IMR-90 (cell line): ENCODE measurements at regions not wholly inside any gene's neighbourhood (a gene's known extent, or its start where the extent isn't known, plus 50 kb on each side); places are given as distances from the start of the nearest gene placed in this dataset.

Experiments used
- ATAC-seq: fragments of 200-7000 bp; cut with Tn5 transposase; 2 replicates; pipeline ENCODE4 v1.9.1; 2020; ENCODE audit warnings: low read depth, mild to moderate bottlenecking, moderate library complexity
- BruUV-seq: library from RNA; stranded (reverse); fragments of 400-500 nt; replicated peaks from 2 replicates; lab custom pipeline; 2021; lab: Mats Ljungman, UMichigan
- CTCF ChIA-PET: fragments of 300-600 bp; formaldehyde crosslinking; extraction: SDS; loops from one replicate; lab custom pipeline; 2021; ENCODE audit warnings: antibody characterized with exemption; lab: Yijun Ruan, JAX
- POLR2A ChIA-PET: fragments of 300-600 bp; sonication (Branson Sonifier 250); formaldehyde crosslinking; loops from one replicate; lab custom pipeline; 2022; ENCODE audit warnings: antibody characterized with exemption; ENCODE audit not compliant: unreplicated experiment; lab: Charles Lee
- DNase-seq: peaks from one replicate; pipeline ENCODE4 v3.0.0; 2013
- H2AFZ ChIP-seq: replicated peaks from 2 replicates; pipeline ENCODE3; 2013; ENCODE audit warnings: low read length, mild to moderate bottlenecking; ENCODE audit not compliant: poor library complexity
- H2AK5ac ChIP-seq: 2 replicates; pipeline ENCODE4 v1.6.1; 2013; ENCODE audit warnings: low read depth, low read length, inconsistent platforms
- H2AK9ac ChIP-seq: replicated peaks from 2 replicates; pipeline ENCODE3; 2013; ENCODE audit warnings: mild to moderate bottlenecking, low read depth, low read length, moderate library complexity; ENCODE audit not compliant: poor library complexity
- H2BK120ac ChIP-seq: 2 replicates; pipeline ENCODE4 v1.6.1; 2013; ENCODE audit warnings: low read depth, low read length, inconsistent platforms
- H2BK15ac ChIP-seq: 3 replicates; pipeline ENCODE4 v1.6.1; 2013; ENCODE audit warnings: low read depth, low read length, inconsistent platforms
- H2BK20ac ChIP-seq: 2 replicates; pipeline ENCODE4 v1.6.1; 2013; ENCODE audit warnings: low read depth, mild to moderate bottlenecking, inconsistent platforms, low read length, moderate library complexity
- H2BK5ac ChIP-seq: 2 replicates; pipeline ENCODE4 v1.6.1; 2013; ENCODE audit warnings: mild to moderate bottlenecking, low read depth, low read length, inconsistent platforms; ENCODE audit not compliant: poor library complexity, severe bottlenecking
- H3K14ac ChIP-seq: replicated peaks from 2 replicates; pipeline ENCODE4 v1.6.1; 2013; ENCODE audit warnings: low read depth, low read length, inconsistent platforms
- H3K18ac ChIP-seq: 2 replicates; pipeline ENCODE4 v1.6.1; 2013; ENCODE audit warnings: low read depth, low read length, control low read depth
- H3K23ac ChIP-seq: 2 replicates; pipeline ENCODE4 v1.6.1; 2013; ENCODE audit warnings: low read depth, low read length, inconsistent platforms
- H3K27ac ChIP-seq: 2 replicates; pipeline ENCODE4 v1.5.1; 2013; ENCODE audit warnings: mild to moderate bottlenecking, control low read depth, low read length; ENCODE audit not compliant: insufficient read depth
- H3K27me3 ChIP-seq: 2 replicates; pipeline ENCODE4 v1.6.1; 2013; ENCODE audit warnings: low read length; ENCODE audit not compliant: control insufficient read depth, insufficient read depth
- H3K36me3 ChIP-seq: 2 replicates; pipeline ENCODE4 v1.6.1; 2013; ENCODE audit warnings: low read length, mixed read lengths; ENCODE audit not compliant: control insufficient read depth, insufficient read depth
- H3K4ac ChIP-seq: 2 replicates; pipeline ENCODE4 v1.6.1; 2013; ENCODE audit warnings: low read depth, low read length, inconsistent platforms
- H3K4me1 ChIP-seq: 2 replicates; pipeline ENCODE4 v1.6.1; 2013; ENCODE audit warnings: low read length, mixed read lengths; ENCODE audit not compliant: control insufficient read depth, insufficient read depth
- H3K4me2 ChIP-seq: 2 replicates; pipeline ENCODE4 v1.6.1; 2013; ENCODE audit warnings: low read depth, mild to moderate bottlenecking, control low read depth, low read length, moderate library complexity
- H3K4me3 ChIP-seq: 2 replicates; pipeline ENCODE4 v1.5.1; 2013; ENCODE audit warnings: low read depth, mild to moderate bottlenecking, control low read depth, low read length, moderate library complexity; ENCODE audit not compliant: insufficient read depth
- H3K56ac ChIP-seq: 2 replicates; pipeline ENCODE4 v1.6.1; 2013; ENCODE audit warnings: low read length, inconsistent platforms; ENCODE audit not compliant: insufficient read depth; ENCODE audit errors: extremely low read depth
- H3K79me1 ChIP-seq, 2 experiments: 2 replicates each; pipeline ENCODE4 v1.6.1; 2013; ENCODE audit warnings: low read length in 2 of 2, inconsistent platforms in 1 of 2, low read depth in 1 of 2
- H3K9ac ChIP-seq: 2 replicates; pipeline ENCODE4 v1.6.1; 2013; ENCODE audit warnings: low read depth, low read length, control low read depth
- H3K9me1 ChIP-seq: 2 replicates; pipeline ENCODE4 v1.6.1; 2013; ENCODE audit warnings: low read length, inconsistent platforms; ENCODE audit not compliant: insufficient read depth
- H3K9me3 ChIP-seq: 2 replicates; pipeline ENCODE4 v1.6.1; 2013; ENCODE audit warnings: low read length; ENCODE audit not compliant: control insufficient read depth, insufficient read depth
- H4K20me1 ChIP-seq: 2 replicates; pipeline ENCODE4 v1.6.1; 2013; ENCODE audit warnings: low read length, inconsistent platforms; ENCODE audit not compliant: insufficient read depth
- H4K5ac ChIP-seq: 2 replicates; pipeline ENCODE4 v1.6.1; 2013; ENCODE audit warnings: mild to moderate bottlenecking, low read depth, low read length, control low read depth
- H4K8ac ChIP-seq, 2 experiments: 2 replicates each; pipeline ENCODE4 v1.6.1; 2013; ENCODE audit warnings: low read depth in 2 of 2, low read length in 2 of 2, control low read depth in 1 of 2, inconsistent platforms in 1 of 2
- H4K91ac ChIP-seq: 2 replicates; pipeline ENCODE4 v1.6.1; 2013; ENCODE audit warnings: low read depth, low read length, inconsistent platforms; ENCODE audit not compliant: insufficient read depth
- BHLHE40 ChIP-seq: fragments of 150-350 bp; IDR thresholded peaks from 2 replicates; pipeline ENCODE4 v1.6.1; 2016; ENCODE audit warnings: mild to moderate bottlenecking, low read depth, low read length
- CTCF ChIP-seq: conservative IDR thresholded peaks from 2 replicates; pipeline ENCODE4 v1.5.1; 2012; ENCODE audit warnings: mild to moderate bottlenecking, low read depth, low read length, improper control_type of control experiment
- ELK1 ChIP-seq: fragments of 150-350 bp; IDR thresholded peaks from 2 replicates; pipeline ENCODE4 v1.6.1; 2016; ENCODE audit warnings: low read depth, mild to moderate bottlenecking, low read length, moderate library complexity, borderline replicate concordance
- FOS ChIP-seq: fragments of 150-350 bp; IDR thresholded peaks from 2 replicates; pipeline ENCODE4 v1.6.1; 2016; ENCODE audit warnings: low read depth, low read length
- MXI1 ChIP-seq: IDR thresholded peaks from 2 replicates; pipeline ENCODE4 v1.6.1; 2012; ENCODE audit warnings: low read depth, mild to moderate bottlenecking, low read length, moderate library complexity, borderline replicate concordance
- NFE2L2 ChIP-seq: fragments of 150-350 bp; IDR thresholded peaks from 2 replicates; pipeline ENCODE4 v1.6.1; 2016; ENCODE audit warnings: low read depth, mild to moderate bottlenecking, low read length
- RAD21 ChIP-seq: IDR thresholded peaks from 2 replicates; pipeline ENCODE4 v1.6.1; 2012; ENCODE audit warnings: low read length, improper control_type of control experiment
- RCOR1 ChIP-seq: IDR thresholded peaks from 2 replicates; pipeline ENCODE4 v1.6.1; 2012; ENCODE audit warnings: mild to moderate bottlenecking, low read length, improper control_type of control experiment; ENCODE audit not compliant: insufficient replicate concordance
- RFX5 ChIP-seq: IDR thresholded peaks from 2 replicates; pipeline ENCODE4 v1.8.0; 2012; ENCODE audit warnings: low read depth, mild to moderate bottlenecking, low read length, moderate library complexity
- USF2 ChIP-seq: fragments of 150-350 bp; IDR thresholded peaks from 2 replicates; pipeline ENCODE4 v1.6.1; 2017; ENCODE audit warnings: mild to moderate bottlenecking, antibody characterized with exemption, low read length, low read depth
- WGBS, 2 experiments: methylation state at CpG; one replicate each; pipeline versions ENCODE4 v1.1.5 to v1.1.7; 2013; ENCODE audit warnings: missing lambda C conversion rate in 2 of 2; ENCODE audit not compliant: insufficient read length in 1 of 2; ENCODE audit errors: extremely low coverage in 2 of 2; 5-methylcytosine and 5-hydroxymethylcytosine counted together
- dilution Hi-C: fragments of 300-500 bp; cut with HindIII; formaldehyde crosslinking; loops from one replicate; pipeline ENCODE4 v1.14.3; 2018; ENCODE audit warnings: low sequenced_read_pairs; ENCODE audit not compliant: unreplicated experiment
- in situ Hi-C: fragments of 300-500 bp; cut with MboI; formaldehyde crosslinking; loops from 3 replicates; pipeline ENCODE4 v1.14.3; 2019; ENCODE audit warnings: low sequenced_read_pairs, inconsistent platforms, mixed read lengths
- intact Hi-C: fragments of 100-400 bp; cut with micrococcal nuclease; formaldehyde crosslinking; loops from 2 replicates; pipeline ENCODE4 v1.10.0; 2022

- BruUV-seq, result no TSS peak
- H2BK20ac ChIP-seq, result no peak overlapping the region
- no peak overlapping the region for H4K5ac ChIP-seq
- no peak for TF ChIP-seq MXI1
- TF ChIP-seq RAD21, result no peak
- TF ChIP-seq FOS, result no peak
- TF ChIP-seq RCOR1, result no peak
- no peak for TF ChIP-seq RFX5
- TF ChIP-seq NFE2L2, result no peak
- TF ChIP-seq CTCF, result no peak
- TF ChIP-seq USF2, result no peak
- TF ChIP-seq ELK1, result no peak
- no peak for TF ChIP-seq BHLHE40
- intact Hi-C loops, result no loop called here
- no peak for ATAC-seq
- POLR2A ChIA-PET, result no interaction called here
- in situ Hi-C loops, result no loop called here
- no peak overlapping the region for H2AFZ ChIP-seq
- no peaks in the 10 kb centered on the region for H3K4me1 ChIP-seq
- no peak overlapping the region for H3K4me3 ChIP-seq
- no peaks in the 10 kb centered on the region for H3K9me3 ChIP-seq
- H3K23ac ChIP-seq, result no peak overlapping the region
- H3K9ac ChIP-seq, result no peak overlapping the region
- H2AK9ac ChIP-seq, result no peak overlapping the region
- H3K27ac ChIP-seq, result no peak overlapping the region
- no peak overlapping the region for H4K8ac ChIP-seq
- no peaks in the 10 kb centered on the region for H3K79me1 ChIP-seq
- no peak overlapping the region for H3K4me2 ChIP-seq
- dilution Hi-C loops, result no loop called here
- WGBS, 2 experiments, result 6% methylated on average over 5 of the region's 7 CpGs; no CpG with 5 or more reads in 1 of the 2 experiments
- no peaks in the 10 kb centered on the region for H3K9me1 ChIP-seq
- no peak overlapping the region for H2AK5ac ChIP-seq
- H4K20me1 ChIP-seq, result no peaks in the 10 kb centered on the region
- DNase-seq, result no peak
- CTCF ChIA-PET, result no interaction called here
- H3K27me3 ChIP-seq, result no peaks in the 10 kb centered on the region; the same call in 1 of the 2 replicates
- no peak overlapping the region for H4K91ac ChIP-seq
- H3K56ac ChIP-seq, result no peak overlapping the region
- H3K4ac ChIP-seq, result no peak overlapping the region
- no peaks in the 10 kb centered on the region for H3K36me3 ChIP-seq
- no peak overlapping the region for H2BK15ac ChIP-seq
- no peak overlapping the region for H3K18ac ChIP-seq
- H2BK5ac ChIP-seq, result no peak overlapping the region
- H2BK120ac ChIP-seq, result no peak overlapping the region
- H3K14ac ChIP-seq, result no peak overlapping the region
Observed at GRCh38 chr3:132847849-132848625, 125.8 kb upstream of the NPHP3 start.
